GM12878 (cell line): ENCODE measurements at regions not wholly inside any gene's neighbourhood (a gene's known extent, or its start where the extent isn't known, plus 50 kb on each side); places are given as distances from the start of the nearest gene placed in this dataset.

Source experiments
- EZH2 ChIP-seq: IDR thresholded peaks from 2 replicates; pipeline ENCODE4 v1.6.1; 2012; ENCODE audit warnings: low read depth, mild to moderate bottlenecking, control low read depth, inconsistent platforms, low read length, borderline replicate concordance; ENCODE audit not compliant: control insufficient read depth
- GABPA ChIP-seq: IDR thresholded peaks from 2 replicates; pipeline ENCODE4 v1.6.1; 2014; ENCODE audit warnings: antibody characterized with exemption, low read depth, mild to moderate bottlenecking, inconsistent platforms
- HDGF ChIP-seq: fragments of 450-650 bp; IDR thresholded peaks from 2 replicates; pipeline ENCODE4 v1.6.1; 2016; ENCODE audit warnings: antibody characterized with exemption
- NR2F1 ChIP-seq: fragments of 450-650 bp; conservative IDR thresholded peaks from 2 replicates; pipeline ENCODE4 v1.6.1; 2017; ENCODE audit warnings: mild to moderate bottlenecking
- NRF1 ChIP-seq: conservative IDR thresholded peaks from 2 replicates; pipeline ENCODE4 v1.6.1; 2011; ENCODE audit warnings: mild to moderate bottlenecking, low read depth, low read length, improper control_type of control experiment
- POLR2A ChIP-seq: IDR thresholded peaks from 2 replicates; pipeline ENCODE4 v1.6.1; 2011; ENCODE audit warnings: low read depth, mild to moderate bottlenecking, low read length
- POLR2AphosphoS5 ChIP-seq: IDR thresholded peaks from 2 replicates; pipeline ENCODE4 v1.6.1; 2011; ENCODE audit warnings: mild to moderate bottlenecking, low read length, inconsistent platforms
- RFX5 ChIP-seq: IDR thresholded peaks from 2 replicates; pipeline ENCODE4 v1.6.1; 2011; ENCODE audit warnings: low read depth, low read length, improper control_type of control experiment
- TCF7 ChIP-seq: IDR thresholded peaks from 2 replicates; pipeline ENCODE4 v1.6.1; 2014; ENCODE audit warnings: antibody characterized with exemption, borderline replicate concordance
- YY1 ChIP-seq: IDR thresholded peaks from 2 replicates; pipeline ENCODE4 v1.6.1; 2011; ENCODE audit warnings: low read depth, mild to moderate bottlenecking, low read length
- TF ChIP-seq, protein P1 (sequence below), 3 experiments: IDR thresholded peaks in 2 of 3; conservative IDR thresholded peaks in 1 of 3; 2 replicates each; pipeline ENCODE4 v1.5.1; 2011; ENCODE audit warnings: low read depth in 3 of 3, low read length in 3 of 3, mild to moderate bottlenecking in 3 of 3, control low read depth in 2 of 3, moderate library complexity in 2 of 3, inconsistent platforms in 1 of 3, mixed read lengths in 1 of 3; ENCODE audit not compliant: control insufficient read depth in 2 of 3, insufficient read depth in 1 of 3; ENCODE audit errors: extremely low read depth in 1 of 3

DNA sequence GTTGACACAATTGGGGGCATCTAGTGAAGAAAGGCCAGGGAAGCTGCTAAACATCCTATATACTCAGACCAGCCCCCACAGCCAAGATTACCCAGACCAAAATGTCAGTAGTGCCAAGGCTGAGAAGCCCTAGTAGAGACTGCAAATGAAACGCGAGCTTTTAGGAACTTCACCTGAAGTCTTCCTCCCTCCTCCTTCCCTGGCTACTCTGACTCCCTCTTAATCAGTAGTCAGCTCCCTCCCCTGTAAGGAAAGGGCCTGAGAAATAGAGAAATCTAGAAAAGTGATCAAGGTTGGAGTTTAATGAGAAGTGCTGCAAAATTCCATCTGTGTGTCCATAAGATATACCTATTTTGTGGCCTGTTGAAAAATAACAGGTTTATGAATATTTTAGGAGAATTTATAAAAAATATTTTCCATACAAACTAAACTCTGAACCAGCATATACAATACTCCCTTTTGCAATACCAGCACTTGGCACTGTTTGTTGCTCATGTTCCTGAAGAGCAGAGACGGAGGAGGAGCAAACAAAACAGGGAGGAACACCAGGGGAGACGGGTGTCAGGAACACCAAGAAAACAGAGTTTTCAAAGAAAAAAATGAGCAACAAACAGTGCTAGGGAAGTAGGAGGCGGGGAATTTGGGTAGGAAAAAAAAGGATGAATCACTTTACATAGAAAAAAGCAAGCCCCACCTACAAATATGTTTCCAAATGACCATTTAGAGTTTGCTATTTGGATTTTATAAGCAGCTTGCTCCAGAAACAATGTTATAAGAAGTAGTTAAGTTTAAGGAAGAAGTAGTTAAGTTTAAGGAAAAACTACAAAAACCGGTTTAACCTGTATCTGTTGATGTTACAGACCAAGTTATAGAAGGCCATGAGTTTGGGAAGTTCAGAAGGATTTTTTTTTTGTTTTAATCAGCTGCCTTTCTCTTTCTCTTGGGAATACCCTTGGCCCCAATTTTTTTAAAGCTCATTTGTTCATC is 282.1 kb upstream of the GRIP1 start:
- TF ChIP-seq POLR2A (no peak), POLR2AphosphoS5 (no peak), EZH2 (no peak), YY1 (no peak), TCF7 (no peak), RFX5 (no peak), GABPA (no peak), HDGF (no peak), NRF1 (no peak), NR2F1 (no peak)
- TF ChIP-seq, protein P1, sequence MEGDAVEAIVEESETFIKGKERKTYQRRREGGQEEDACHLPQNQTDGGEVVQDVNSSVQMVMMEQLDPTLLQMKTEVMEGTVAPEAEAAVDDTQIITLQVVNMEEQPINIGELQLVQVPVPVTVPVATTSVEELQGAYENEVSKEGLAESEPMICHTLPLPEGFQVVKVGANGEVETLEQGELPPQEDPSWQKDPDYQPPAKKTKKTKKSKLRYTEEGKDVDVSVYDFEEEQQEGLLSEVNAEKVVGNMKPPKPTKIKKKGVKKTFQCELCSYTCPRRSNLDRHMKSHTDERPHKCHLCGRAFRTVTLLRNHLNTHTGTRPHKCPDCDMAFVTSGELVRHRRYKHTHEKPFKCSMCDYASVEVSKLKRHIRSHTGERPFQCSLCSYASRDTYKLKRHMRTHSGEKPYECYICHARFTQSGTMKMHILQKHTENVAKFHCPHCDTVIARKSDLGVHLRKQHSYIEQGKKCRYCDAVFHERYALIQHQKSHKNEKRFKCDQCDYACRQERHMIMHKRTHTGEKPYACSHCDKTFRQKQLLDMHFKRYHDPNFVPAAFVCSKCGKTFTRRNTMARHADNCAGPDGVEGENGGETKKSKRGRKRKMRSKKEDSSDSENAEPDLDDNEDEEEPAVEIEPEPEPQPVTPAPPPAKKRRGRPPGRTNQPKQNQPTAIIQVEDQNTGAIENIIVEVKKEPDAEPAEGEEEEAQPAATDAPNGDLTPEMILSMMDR (IDR thresholded peaks at IDR 0.05 in 2 of 3, conservative IDR thresholded peaks at IDR 0.05 in 1 of 3; ENCODE audit: control insufficient read depth in 2 of 3, extremely low read depth in 1 of 3, insufficient read depth in 1 of 3, low read depth in 3 of 3, low read length in 3 of 3), result no peak
